ENCODE measurements at regions not wholly inside any gene's neighbourhood (a gene's known extent, or its start where the extent isn't known, plus 50 kb on each side); places are given as distances from the start of the nearest gene placed in this dataset.

DNA sequence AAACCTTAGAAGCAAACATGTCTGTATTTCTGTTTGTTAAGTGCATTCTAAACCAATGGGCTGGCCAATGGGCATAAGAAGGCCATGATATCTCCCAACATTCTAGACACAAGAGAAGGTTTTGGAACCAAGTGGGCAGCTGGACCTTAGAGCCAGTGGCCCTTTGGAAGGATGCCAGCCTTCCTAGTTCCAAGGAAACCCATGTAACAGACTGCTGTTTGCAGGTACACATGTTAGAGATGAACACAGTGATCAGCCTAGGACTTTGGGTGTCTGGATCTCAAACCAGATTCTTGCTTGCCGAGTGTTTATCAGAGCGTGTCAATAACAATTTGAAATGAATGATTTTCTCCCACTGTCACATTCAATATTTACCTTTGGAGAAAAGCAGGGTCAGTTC lies 97.5 kb upstream of the COPS8 start:
- H3F3A ChIP-seq (replicated peaks; ENCODE audit: insufficient read depth): no peaks in the 10 kb centered on the region
- TF ChIP-seq TEAD4 (IDR thresholded peaks at IDR 0.05; ENCODE audit: borderline replicate concordance, insufficient read depth): no peak
- no peak for TF ChIP-seq FOXJ3 (CRISPR knock-in tag; IDR thresholded peaks at IDR 0.05)
- TF ChIP-seq YY1 (IDR thresholded peaks at IDR 0.05; ENCODE audit: low read depth): no peak
- TF ChIP-seq FOXM1 (IDR thresholded peaks at IDR 0.05; ENCODE audit: low read depth): no peak
- TF ChIP-seq GATA2 (CRISPR knock-in tag; IDR thresholded peaks at IDR 0.05): no peak
- no peak for TF ChIP-seq JUND (IDR thresholded peaks at IDR 0.05)
- TF ChIP-seq NFIC (IDR thresholded peaks at IDR 0.05; ENCODE audit: borderline replicate concordance): no peak
- TF ChIP-seq, protein P1, sequence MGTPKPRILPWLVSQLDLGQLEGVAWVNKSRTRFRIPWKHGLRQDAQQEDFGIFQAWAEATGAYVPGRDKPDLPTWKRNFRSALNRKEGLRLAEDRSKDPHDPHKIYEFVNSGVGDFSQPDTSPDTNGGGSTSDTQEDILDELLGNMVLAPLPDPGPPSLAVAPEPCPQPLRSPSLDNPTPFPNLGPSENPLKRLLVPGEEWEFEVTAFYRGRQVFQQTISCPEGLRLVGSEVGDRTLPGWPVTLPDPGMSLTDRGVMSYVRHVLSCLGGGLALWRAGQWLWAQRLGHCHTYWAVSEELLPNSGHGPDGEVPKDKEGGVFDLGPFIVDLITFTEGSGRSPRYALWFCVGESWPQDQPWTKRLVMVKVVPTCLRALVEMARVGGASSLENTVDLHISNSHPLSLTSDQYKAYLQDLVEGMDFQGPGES (IDR thresholded peaks at IDR 0.05; ENCODE audit: low read depth, low read length): no peak
- TF ChIP-seq, protein P2, sequence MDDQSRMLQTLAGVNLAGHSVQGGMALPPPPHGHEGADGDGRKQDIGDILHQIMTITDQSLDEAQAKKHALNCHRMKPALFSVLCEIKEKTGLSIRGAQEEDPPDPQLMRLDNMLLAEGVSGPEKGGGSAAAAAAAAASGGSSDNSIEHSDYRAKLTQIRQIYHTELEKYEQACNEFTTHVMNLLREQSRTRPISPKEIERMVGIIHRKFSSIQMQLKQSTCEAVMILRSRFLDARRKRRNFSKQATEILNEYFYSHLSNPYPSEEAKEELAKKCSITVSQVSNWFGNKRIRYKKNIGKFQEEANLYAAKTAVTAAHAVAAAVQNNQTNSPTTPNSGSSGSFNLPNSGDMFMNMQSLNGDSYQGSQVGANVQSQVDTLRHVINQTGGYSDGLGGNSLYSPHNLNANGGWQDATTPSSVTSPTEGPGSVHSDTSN (IDR thresholded peaks at IDR 0.05): no peak
- no peak for TF ChIP-seq POLR2AphosphoS5 (IDR thresholded peaks at IDR 0.05; ENCODE audit: low read depth, low read length)
- TF ChIP-seq, protein P3, sequence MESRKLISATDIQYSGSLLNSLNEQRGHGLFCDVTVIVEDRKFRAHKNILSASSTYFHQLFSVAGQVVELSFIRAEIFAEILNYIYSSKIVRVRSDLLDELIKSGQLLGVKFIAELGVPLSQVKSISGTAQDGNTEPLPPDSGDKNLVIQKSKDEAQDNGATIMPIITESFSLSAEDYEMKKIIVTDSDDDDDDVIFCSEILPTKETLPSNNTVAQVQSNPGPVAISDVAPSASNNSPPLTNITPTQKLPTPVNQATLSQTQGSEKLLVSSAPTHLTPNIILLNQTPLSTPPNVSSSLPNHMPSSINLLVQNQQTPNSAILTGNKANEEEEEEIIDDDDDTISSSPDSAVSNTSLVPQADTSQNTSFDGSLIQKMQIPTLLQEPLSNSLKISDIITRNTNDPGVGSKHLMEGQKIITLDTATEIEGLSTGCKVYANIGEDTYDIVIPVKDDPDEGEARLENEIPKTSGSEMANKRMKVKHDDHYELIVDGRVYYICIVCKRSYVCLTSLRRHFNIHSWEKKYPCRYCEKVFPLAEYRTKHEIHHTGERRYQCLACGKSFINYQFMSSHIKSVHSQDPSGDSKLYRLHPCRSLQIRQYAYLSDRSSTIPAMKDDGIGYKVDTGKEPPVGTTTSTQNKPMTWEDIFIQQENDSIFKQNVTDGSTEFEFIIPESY (IDR thresholded peaks at IDR 0.05; ENCODE audit: borderline replicate concordance, low read depth): no peak
- TF ChIP-seq, protein P4, sequence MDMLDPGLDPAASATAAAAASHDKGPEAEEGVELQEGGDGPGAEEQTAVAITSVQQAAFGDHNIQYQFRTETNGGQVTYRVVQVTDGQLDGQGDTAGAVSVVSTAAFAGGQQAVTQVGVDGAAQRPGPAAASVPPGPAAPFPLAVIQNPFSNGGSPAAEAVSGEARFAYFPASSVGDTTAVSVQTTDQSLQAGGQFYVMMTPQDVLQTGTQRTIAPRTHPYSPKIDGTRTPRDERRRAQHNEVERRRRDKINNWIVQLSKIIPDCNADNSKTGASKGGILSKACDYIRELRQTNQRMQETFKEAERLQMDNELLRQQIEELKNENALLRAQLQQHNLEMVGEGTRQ (IDR thresholded peaks at IDR 0.05; ENCODE audit: borderline replicate concordance, low read depth, low read length): no peak
- no peak for TF ChIP-seq CHD2 (IDR thresholded peaks at IDR 0.05; ENCODE audit: low read length, partially characterized antibody)
- TF ChIP-seq, protein P5, sequence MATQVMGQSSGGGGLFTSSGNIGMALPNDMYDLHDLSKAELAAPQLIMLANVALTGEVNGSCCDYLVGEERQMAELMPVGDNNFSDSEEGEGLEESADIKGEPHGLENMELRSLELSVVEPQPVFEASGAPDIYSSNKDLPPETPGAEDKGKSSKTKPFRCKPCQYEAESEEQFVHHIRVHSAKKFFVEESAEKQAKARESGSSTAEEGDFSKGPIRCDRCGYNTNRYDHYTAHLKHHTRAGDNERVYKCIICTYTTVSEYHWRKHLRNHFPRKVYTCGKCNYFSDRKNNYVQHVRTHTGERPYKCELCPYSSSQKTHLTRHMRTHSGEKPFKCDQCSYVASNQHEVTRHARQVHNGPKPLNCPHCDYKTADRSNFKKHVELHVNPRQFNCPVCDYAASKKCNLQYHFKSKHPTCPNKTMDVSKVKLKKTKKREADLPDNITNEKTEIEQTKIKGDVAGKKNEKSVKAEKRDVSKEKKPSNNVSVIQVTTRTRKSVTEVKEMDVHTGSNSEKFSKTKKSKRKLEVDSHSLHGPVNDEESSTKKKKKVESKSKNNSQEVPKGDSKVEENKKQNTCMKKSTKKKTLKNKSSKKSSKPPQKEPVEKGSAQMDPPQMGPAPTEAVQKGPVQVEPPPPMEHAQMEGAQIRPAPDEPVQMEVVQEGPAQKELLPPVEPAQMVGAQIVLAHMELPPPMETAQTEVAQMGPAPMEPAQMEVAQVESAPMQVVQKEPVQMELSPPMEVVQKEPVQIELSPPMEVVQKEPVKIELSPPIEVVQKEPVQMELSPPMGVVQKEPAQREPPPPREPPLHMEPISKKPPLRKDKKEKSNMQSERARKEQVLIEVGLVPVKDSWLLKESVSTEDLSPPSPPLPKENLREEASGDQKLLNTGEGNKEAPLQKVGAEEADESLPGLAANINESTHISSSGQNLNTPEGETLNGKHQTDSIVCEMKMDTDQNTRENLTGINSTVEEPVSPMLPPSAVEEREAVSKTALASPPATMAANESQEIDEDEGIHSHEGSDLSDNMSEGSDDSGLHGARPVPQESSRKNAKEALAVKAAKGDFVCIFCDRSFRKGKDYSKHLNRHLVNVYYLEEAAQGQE (IDR thresholded peaks at IDR 0.05; ENCODE audit: low read depth, low read length): no peak
- no peak for TF ChIP-seq ELF1 (IDR thresholded peaks at IDR 0.05)
- TF ChIP-seq MXI1 (IDR thresholded peaks at IDR 0.05; ENCODE audit: low read depth, low read length): no peak
- POLR2A ChIA-PET: no interaction called here
- no peak overlapping the region for H3K27ac ChIP-seq (ENCODE audit: low read depth in 2 of 2, low read length in 1 of 2)
- no peaks in the 10 kb centered on the region for H3K9me3 ChIP-seq
- DNase-seq: no peak
- no peak overlapping the region for H3K9ac ChIP-seq
- H3K79me2 ChIP-seq (ENCODE audit: insufficient read depth): no peaks in the 10 kb centered on the region
- no peak overlapping the region for H3K4me3 ChIP-seq (ENCODE audit: low read depth in 2 of 2, low read length in 1 of 2)
- H3K4me1 ChIP-seq (ENCODE audit: control insufficient read depth in 1 of 2, insufficient read depth in 2 of 2, low read depth in 1 of 2, low read length in 1 of 2): no peaks in the 10 kb centered on the region
- H3K9me2 ChIP-seq: no peaks in the 10 kb centered on the region
- H3K36me3 ChIP-seq (replicated peaks in 1 of 2; ENCODE audit: control insufficient read depth in 1 of 2, insufficient read depth in 2 of 2, low read length in 1 of 2): no peaks in the 10 kb centered on the region
- H3K27me3 ChIP-seq (ENCODE audit: insufficient read depth): no peaks in the 10 kb centered on the region; the same call in 1 of the 2 replicates
- no peaks in the 10 kb centered on the region for H4K20me1 ChIP-seq (ENCODE audit: insufficient read depth)
- H3K4me2 ChIP-seq: no peak overlapping the region
- CTCF ChIA-PET: no interaction called here
- 45% methylated on average over 2 of the region's 2 CpGs for WGBS (ENCODE audit: low lambda C conversion rate)
- no peak overlapping the region for H2AFZ ChIP-seq (ENCODE audit: low read depth)
